Transverse colon (tissue), 4 donors: ENCODE measurements at regions not wholly inside any gene's neighbourhood (a gene's known extent, or its start where the extent isn't known, plus 50 kb on each side); places are given as distances from the start of the nearest gene placed in this dataset.

Source experiments
- DNase-seq: peaks from one replicate; pipeline ENCODE4 v3.0.0-alpha.2; 2019
- H3K27ac ChIP-seq, 4 donors: fragments of 200-600 bp; sonication (generic); 2 replicates each; pipeline ENCODE4 v1.5.1; 2016 to 2018; ENCODE audit warnings: inconsistent platforms in 4 of 4
- H3K27me3 ChIP-seq: fragments of 200-600 bp; sonication (generic); 2 replicates; pipeline ENCODE4 v1.5.1; 2017; ENCODE audit warnings: inconsistent platforms
- H3K36me3 ChIP-seq, 4 donors: fragments of 200-600 bp; sonication (generic); 2 replicates each; pipeline ENCODE4 v1.5.1; 2017 to 2019; ENCODE audit warnings: inconsistent platforms in 4 of 4
- H3K4me1 ChIP-seq, 4 donors: fragments of 200-600 bp; sonication (generic); 2 replicates each; pipeline ENCODE4 v1.5.1; 2017 to 2020; ENCODE audit warnings: inconsistent platforms in 4 of 4
- H3K4me3 ChIP-seq, 4 donors: fragments of 200-600 bp; sonication (generic); 1 replicate in 1 of 4; 2 replicates in 3 of 4; pipeline versions ENCODE4 v1.5.1 to v1.6.1; 2017 to 2019; ENCODE audit warnings: inconsistent platforms in 4 of 4
- H3K9me3 ChIP-seq, 2 donors: fragments of 200-600 bp; sonication (generic); 2 replicates each; pipeline ENCODE4 v1.5.1; 2017 to 2019; ENCODE audit warnings: inconsistent platforms in 2 of 2
- CTCF ChIP-seq, 5 experiments: fragments of 200-600 bp in 3 of 5; fragments of 450-650 bp in 2 of 5; sonication (generic) in 3 of 5; IDR thresholded peaks; 1 replicate in 2 of 5; 2 replicates in 3 of 5; pipeline ENCODE4 v1.5.1; 2016 to 2017; ENCODE audit warnings: antibody characterized with exemption in 5 of 5, inconsistent platforms in 3 of 5, mild to moderate bottlenecking in 2 of 5, moderate library complexity in 1 of 5
- EP300 ChIP-seq: sonication (generic); formaldehyde crosslinking; IDR thresholded peaks from one replicate; pipeline ENCODE4 v1.6.1; 2017; ENCODE audit warnings: antibody characterized with exemption, low read depth
- POLR2A ChIP-seq: fragments of 450-650 bp; IDR thresholded peaks from one replicate; pipeline ENCODE4 v1.6.1; 2016; ENCODE audit warnings: antibody characterized with exemption, mild to moderate bottlenecking, moderate library complexity
- POLR2AphosphoS5 ChIP-seq, 3 donors: sonication (generic); formaldehyde crosslinking; IDR thresholded peaks; one replicate each; pipeline ENCODE4 v1.6.1; 2016; ENCODE audit warnings: antibody characterized with exemption in 3 of 3
- WGBS, 2 donors: methylation state at CpG; one replicate each; pipeline ENCODE4 v1.1.5; 2018; ENCODE audit warnings: low coverage in 1 of 2; 5-methylcytosine and 5-hydroxymethylcytosine counted together
- in situ Hi-C, 4 donors: fragments of 200-750 bp; cut with MboI; loops; one replicate each; pipeline versions ENCODE4 v1.15.0 to v1.15.1; 2017; ENCODE audit warnings: low sequenced_read_pairs in 3 of 4, low pct_ligation_motif_present in 1 of 4, low pct_unique_long_range_greater_than_20kb in 1 of 4
- intact Hi-C: fragments of 100-400 bp; cut with DNase I; formaldehyde crosslinking; loops from one replicate; pipeline ENCODE4 v1.15.1; 2023; ENCODE audit warnings: low total_unique reads

DNA sequence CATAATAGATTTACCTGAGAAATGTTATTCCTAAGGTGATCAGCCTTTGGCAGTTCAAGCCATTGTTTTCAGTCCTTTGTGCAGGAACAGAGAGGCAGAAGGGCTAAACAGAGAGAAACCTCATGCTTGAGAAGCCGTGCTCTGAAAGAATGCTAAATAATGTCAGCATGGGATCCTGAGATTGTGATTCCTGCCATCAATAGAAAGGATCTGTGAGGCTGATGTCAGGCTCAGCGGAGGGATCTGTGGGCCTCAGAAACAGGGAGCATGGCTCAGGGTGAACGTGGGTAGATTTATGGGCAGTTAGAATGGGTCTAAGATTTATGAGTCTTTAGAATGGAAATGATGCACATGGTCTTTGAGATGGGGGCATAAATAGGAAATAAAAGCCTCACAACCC lies 439.2 kb upstream of the IGFBP3 start:
- no peak for DNase-seq
- H3K27me3 ChIP-seq: no peaks in the 10 kb centered on the region

GRCh38 chr7:46357851-46358250 lies 436.8 kb upstream of the IGFBP3 start:
- Histone ChIP-seq H3K9me3 (no peaks in the 10 kb centered on the region), H3K4me3 (no peak overlapping the region), H3K4me1 (no peaks in the 10 kb centered on the region), H3K27me3 (no peaks in the 10 kb centered on the region), H3K27ac (no peak overlapping the region), H3K36me3 (no peaks in the 10 kb centered on the region)
- WGBS, 2 donors: 85 to 100% methylated on average over 2 to 5 of the region's 5 CpGs
- DNase-seq: no peak
- TF ChIP-seq POLR2AphosphoS5 (IDR thresholded peaks at IDR 0.05) (no peak), CTCF (IDR thresholded peaks at IDR 0.05) (no peak)
- intact Hi-C loops (no loop called here), in situ Hi-C loops (loop anchor here in 1 of 4 donors (10.0 kb wide), 1 partner anchor 433 kb away; the partner anchor contains the start of gene IGFBP3)

More for the DNA sequence above, 439.2 kb upstream of the IGFBP3 start:
- no peak overlapping the region for H3K4me3 ChIP-seq
- in situ Hi-C loops: no loop called here
- no peak overlapping the region for H3K27ac ChIP-seq
- intact Hi-C loops: no loop called here
- no peaks in the 10 kb centered on the region for H3K9me3 ChIP-seq
- H3K36me3 ChIP-seq: no peaks in the 10 kb centered on the region
- WGBS, 2 donors: 79 to 90% methylated on average over 3 of the region's 3 CpGs
- no peaks in the 10 kb centered on the region for H3K4me1 ChIP-seq
- no peak for TF ChIP-seq EP300
- no peak for TF ChIP-seq POLR2AphosphoS5 (IDR thresholded peaks at IDR 0.05)
- no peak for TF ChIP-seq CTCF (IDR thresholded peaks at IDR 0.05)
- TF ChIP-seq POLR2A: no peak

- in situ Hi-C loops (loop anchor here in 1 of 4 donors (10.0 kb wide), 1 partner anchor 432 kb away; the partner anchor contains the start of gene IGFBP3), intact Hi-C loops (no loop called here)
- 58 to 80% methylated on average over 2 of the region's 2 CpGs for WGBS, 2 donors
- Histone ChIP-seq H3K4me3 (no peak overlapping the region), H3K4me1 (no peaks in the 10 kb centered on the region), H3K36me3 (no peaks in the 10 kb centered on the region), H3K27me3 (no peaks in the 10 kb centered on the region), H3K27ac (no peak overlapping the region), H3K9me3 (no peaks in the 10 kb centered on the region)
- DNase-seq: no peak
- TF ChIP-seq CTCF (IDR thresholded peaks at IDR 0.05) (no peak), POLR2A (no peak), POLR2AphosphoS5 (IDR thresholded peaks at IDR 0.05) (no peak), EP300 (no peak)
Measured at GRCh38 chr7:46357290-46357689, 436.2 kb upstream of the IGFBP3 start.

DNA sequence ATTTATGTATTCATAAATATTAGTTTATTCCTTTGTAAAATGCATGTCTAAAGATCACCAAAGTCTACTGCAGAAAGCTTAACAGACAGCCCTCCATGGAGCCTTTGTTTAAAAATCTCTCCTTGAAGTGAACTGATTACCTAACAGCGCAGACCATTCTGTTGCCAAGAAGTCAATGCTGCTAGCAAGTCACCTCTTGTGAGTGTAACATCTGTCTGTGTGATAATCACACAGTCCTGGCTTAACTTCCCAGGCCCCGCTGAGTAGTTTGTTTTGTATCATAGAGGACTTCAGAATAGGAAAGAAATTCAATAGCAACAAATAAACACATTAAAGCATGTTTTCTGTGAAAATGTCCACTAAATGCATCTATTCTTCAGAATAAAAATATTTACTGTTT lies 435.3 kb upstream of the IGFBP3 start:
- Histone ChIP-seq H3K27ac (no peak overlapping the region), H3K27me3 (no peaks in the 10 kb centered on the region), H3K4me1 (no peaks in the 10 kb centered on the region), H3K9me3 (no peaks in the 10 kb centered on the region), H3K36me3 (no peaks in the 10 kb centered on the region), H3K4me3 (no peak overlapping the region)
- TF ChIP-seq EP300 (no peak), CTCF (IDR thresholded peaks at IDR 0.05) (no peak), POLR2A (no peak)
- intact Hi-C loops: no loop called here
- DNase-seq: no peak
- in situ Hi-C loops: loop anchor here in 1 of 4 donors (10.0 kb wide), 1 partner anchor 432 kb away; the partner anchor contains the start of gene IGFBP3
- WGBS, 2 donors: 82 to 86% methylated on average over 2 of the region's 2 CpGs
